Neutrophil (primary cell): ENCODE measurements at regions not wholly inside any gene's neighbourhood (a gene's known extent, or its start where the extent isn't known, plus 50 kb on each side); places are given as distances from the start of the nearest gene placed in this dataset.

ENCODE experiments used
- H3K27ac ChIP-seq: fragments of 200-600 bp; sonication (generic); 2 replicates; pipeline ENCODE4 v1.5.1; 2016; ENCODE audit warnings: mild to moderate bottlenecking, moderate library complexity
- H3K27me3 ChIP-seq: fragments of 200-600 bp; sonication (generic); 2 replicates; pipeline ENCODE4 v1.6.0; 2016; ENCODE audit warnings: mild to moderate bottlenecking
- H3K36me3 ChIP-seq: fragments of 200-600 bp; sonication (generic); 2 replicates; pipeline ENCODE4 v1.5.1; 2017
- H3K4me1 ChIP-seq, 2 experiments: fragments of 200-600 bp in 1 of 2; sonication (generic) in 1 of 2; 1 replicate in 1 of 2; 2 replicates in 1 of 2; pipeline versions ENCODE4 v1.5.1 to v1.6.1; 2013 to 2016; ENCODE audit warnings: low read depth in 1 of 2, low read length in 1 of 2, mild to moderate bottlenecking in 1 of 2, moderate library complexity in 1 of 2; ENCODE audit not compliant: control insufficient read depth in 1 of 2, insufficient read depth in 1 of 2
- H3K4me3 ChIP-seq, 2 experiments: fragments of 200-600 bp in 1 of 2; sonication (generic) in 1 of 2; 1 replicate in 1 of 2; 2 replicates in 1 of 2; pipeline ENCODE4 v1.5.1; 2013 to 2016; ENCODE audit warnings: low read depth in 1 of 2, low read length in 1 of 2, mild to moderate bottlenecking in 1 of 2, moderate library complexity in 1 of 2
- H3K9me3 ChIP-seq: fragments of 200-600 bp; sonication (generic); 2 replicates; pipeline ENCODE4 v1.5.1; 2016
- TF ChIP-seq, protein P1 (sequence below): fragments of 200-600 bp; sonication (generic); IDR thresholded peaks from 2 replicates; pipeline ENCODE4 v1.5.1; 2016; ENCODE audit warnings: antibody characterized with exemption

- H3K27ac ChIP-seq: no peak overlapping the region
- H3K36me3 ChIP-seq: no peaks in the 10 kb centered on the region
These were observed 50.4 kb upstream of the RPH3A start for GRCh38 chr12:112741106-112741505.

More at GRCh38 chr12:112741106-112741505, 50.4 kb upstream of the RPH3A start:
- no peak overlapping the region for H3K4me3 ChIP-seq
- peaks cover 29% of the 10 kb centered on the region for H3K27me3 ChIP-seq
- no peaks in the 10 kb centered on the region for H3K4me1 ChIP-seq
- TF ChIP-seq, protein P1, sequence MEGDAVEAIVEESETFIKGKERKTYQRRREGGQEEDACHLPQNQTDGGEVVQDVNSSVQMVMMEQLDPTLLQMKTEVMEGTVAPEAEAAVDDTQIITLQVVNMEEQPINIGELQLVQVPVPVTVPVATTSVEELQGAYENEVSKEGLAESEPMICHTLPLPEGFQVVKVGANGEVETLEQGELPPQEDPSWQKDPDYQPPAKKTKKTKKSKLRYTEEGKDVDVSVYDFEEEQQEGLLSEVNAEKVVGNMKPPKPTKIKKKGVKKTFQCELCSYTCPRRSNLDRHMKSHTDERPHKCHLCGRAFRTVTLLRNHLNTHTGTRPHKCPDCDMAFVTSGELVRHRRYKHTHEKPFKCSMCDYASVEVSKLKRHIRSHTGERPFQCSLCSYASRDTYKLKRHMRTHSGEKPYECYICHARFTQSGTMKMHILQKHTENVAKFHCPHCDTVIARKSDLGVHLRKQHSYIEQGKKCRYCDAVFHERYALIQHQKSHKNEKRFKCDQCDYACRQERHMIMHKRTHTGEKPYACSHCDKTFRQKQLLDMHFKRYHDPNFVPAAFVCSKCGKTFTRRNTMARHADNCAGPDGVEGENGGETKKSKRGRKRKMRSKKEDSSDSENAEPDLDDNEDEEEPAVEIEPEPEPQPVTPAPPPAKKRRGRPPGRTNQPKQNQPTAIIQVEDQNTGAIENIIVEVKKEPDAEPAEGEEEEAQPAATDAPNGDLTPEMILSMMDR: no peak
- no peaks in the 10 kb centered on the region for H3K9me3 ChIP-seq
